ENCODE measurements at regions not wholly inside any gene's neighbourhood (a gene's known extent, or its start where the extent isn't known, plus 50 kb on each side); places are given as distances from the start of the nearest gene placed in this dataset.

DNA sequence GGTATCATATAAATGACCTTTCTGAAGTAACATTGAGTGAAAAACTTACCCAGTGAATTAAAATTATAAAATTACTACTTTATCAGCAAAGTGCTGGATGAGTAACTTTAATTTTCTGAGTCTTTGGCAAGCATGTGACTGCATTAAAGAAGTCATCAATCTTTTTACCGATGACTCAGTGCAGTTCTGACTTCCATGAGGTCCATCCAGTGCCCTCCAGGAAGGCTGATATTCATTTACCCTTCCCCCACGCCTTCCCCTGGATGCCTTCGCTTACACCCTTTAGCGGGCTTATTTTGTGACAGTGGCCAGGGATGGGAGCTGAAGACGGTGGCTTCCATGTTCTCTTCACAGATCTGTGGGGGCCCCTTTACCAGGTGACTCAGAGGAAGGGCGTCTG lies 572.9 kb upstream of the PFKP start:
- Histone ChIP-seq H3K9me3 (no peaks in the 10 kb centered on the region), H3K4me3 (no peak overlapping the region), H3K27me3 (no peaks in the 10 kb centered on the region), H3K27ac (no peak overlapping the region), H3K4me1 (ENCODE audit: insufficient read depth) (no peaks in the 10 kb centered on the region), H3K36me3 (no peaks in the 10 kb centered on the region)
- WGBS, 3 donors = 77 to 84% (median 81%) methylated on average over 6 of the region's 6 CpGs
- no peak for DNase-seq
- intact Hi-C loops (cut with DNase I) = no loop called here
- TF ChIP-seq CTCF (IDR thresholded peaks at IDR 0.05) = no peak
- TF ChIP-seq POLR2A (IDR thresholded peaks at IDR 0.05) = no peak
- TF ChIP-seq EP300 (IDR thresholded peaks at IDR 0.05) = no peak

- Histone ChIP-seq H3K36me3 (no peaks in the 10 kb centered on the region), H3K4me1 (ENCODE audit: insufficient read depth) (no peaks in the 10 kb centered on the region), H3K27ac (no peak overlapping the region), H3K4me3 (no peak overlapping the region), H3K9me3 (no peaks in the 10 kb centered on the region), H3K27me3 (no peaks in the 10 kb centered on the region)
- intact Hi-C loops (cut with DNase I) = no loop called here
- no peak for TF ChIP-seq EP300 (IDR thresholded peaks at IDR 0.05)
- TF ChIP-seq CTCF (IDR thresholded peaks at IDR 0.05) = no peak
- no peak for TF ChIP-seq POLR2A (IDR thresholded peaks at IDR 0.05)
- 80 to 88% (median 81%) methylated on average over 10 of the region's 10 CpGs for WGBS, 3 donors
- no peak for DNase-seq
Observed at GRCh38 chr10:2488446-2489005, 578.8 kb upstream of the PFKP start.

GRCh38 chr10:2487921-2488320 lies 579.4 kb upstream of the PFKP start:
- 76 to 81% (median 80%) methylated on average over 5 of the region's 5 CpGs for WGBS, 3 donors
- Histone ChIP-seq H3K4me1 (ENCODE audit: insufficient read depth) (no peaks in the 10 kb centered on the region), H3K36me3 (no peaks in the 10 kb centered on the region), H3K27me3 (no peaks in the 10 kb centered on the region), H3K27ac (no peak overlapping the region), H3K9me3 (no peaks in the 10 kb centered on the region), H3K4me3 (no peak overlapping the region)
- intact Hi-C loops (cut with DNase I) = no loop called here
- DNase-seq = no peak
- TF ChIP-seq POLR2A (IDR thresholded peaks at IDR 0.05) = no peak
- no peak for TF ChIP-seq CTCF (IDR thresholded peaks at IDR 0.05)

GRCh38 chr10:2478656-2479055 lies 588.7 kb upstream of the PFKP start:
- no peaks in the 10 kb centered on the region for H3K27me3 ChIP-seq
- no peak for DNase-seq
- H3K4me1 ChIP-seq (ENCODE audit: insufficient read depth) = no peaks in the 10 kb centered on the region
- intact Hi-C loops (cut with DNase I) = no loop called here
- no peak overlapping the region for H3K4me3 ChIP-seq
- H3K36me3 ChIP-seq = no peaks in the 10 kb centered on the region
- TF ChIP-seq EP300 (IDR thresholded peaks at IDR 0.05) (no peak), CTCF (IDR thresholded peaks at IDR 0.05) (no peak), POLR2A (IDR thresholded peaks at IDR 0.05) (no peak)
- WGBS, 3 donors = 57 to 61% (median 59%) methylated on average over 2 of the region's 2 CpGs
- no peak overlapping the region for H3K27ac ChIP-seq
- H3K9me3 ChIP-seq = no peaks in the 10 kb centered on the region
